ENCODE measurements at regions not wholly inside any gene's neighbourhood (a gene's known extent, or its start where the extent isn't known, plus 50 kb on each side); places are given as distances from the start of the nearest gene placed in this dataset.
"Not testable (repeated sequence)": the region's sequence is repeated elsewhere in the genome, so short reads cannot be mapped to it uniquely, and the experiment has no call there.

- H4K20me1 ChIP-seq (ENCODE audit: control insufficient read depth, insufficient read depth); H3K9ac ChIP-seq (ENCODE audit: control insufficient read depth, insufficient read depth, low read length); H3K27ac ChIP-seq (ENCODE audit: control insufficient read depth, insufficient read depth); DNase-seq (ENCODE audit: low read depth, low spot score); H3K4me3 ChIP-seq; H2AFZ ChIP-seq (ENCODE audit: control insufficient read depth, low read depth, low read length); RAD21 ChIA-PET (ENCODE audit: unreplicated experiment); CTCF ChIA-PET; H3K79me2 ChIP-seq (ENCODE audit: control insufficient read depth, insufficient read depth, low read length); H3K27me3 ChIP-seq (replicated peaks in 1 of 2; ENCODE audit: control insufficient read depth in 2 of 2, insufficient read depth in 2 of 2, low read length in 1 of 2); ATAC-seq; H3K36me3 ChIP-seq (ENCODE audit: control insufficient read depth in 2 of 2, insufficient read depth in 2 of 2, low read length in 1 of 2); H3K9me3 ChIP-seq (replicated peaks; ENCODE audit: control insufficient read depth, insufficient read depth, low read length); BruUV-seq (replicated peaks); FAIRE-seq; POLR2A ChIA-PET; H3K4me1 ChIP-seq (ENCODE audit: control insufficient read depth, insufficient read depth, low read length); H3K4me2 ChIP-seq (ENCODE audit: control insufficient read depth, insufficient read depth); intact Hi-C loops (cut with micrococcal nuclease; ENCODE audit: unreplicated experiment): not testable (repeated sequence)
- 0% methylated on average over 2 of the region's 2 CpGs for WGBS (ENCODE audit: insufficient coverage, insufficient replicate concordance, low lambda C conversion rate, missing lambda C conversion rate)
- SMC1A ChIA-PET (ENCODE audit: uncharacterized antibody, unreplicated experiment), result interaction anchor here (1.2 kb wide), 1 partner anchor 57 kb away, joined by 3 read pairs; no protein-coding TSS in a partner anchor
- in situ Hi-C loops (cut with MboI), result loop anchor here (10.0 kb wide), 1 partner anchor 87 kb away; no protein-coding TSS in a partner anchor
These were observed 109.1 kb upstream of the ZNF195 start for GRCh38 chr11:3488003-3488402.

GRCh38 chr11:3485737-3486136, 106.8 kb upstream of the ZNF195 start:
- FAIRE-seq; intact Hi-C loops (cut with micrococcal nuclease; ENCODE audit: unreplicated experiment); DNase-seq (ENCODE audit: low read depth, low spot score); ATAC-seq; H3K4me3 ChIP-seq; H3K27ac ChIP-seq (ENCODE audit: control insufficient read depth, insufficient read depth); H3K79me2 ChIP-seq (ENCODE audit: control insufficient read depth, insufficient read depth, low read length); H4K20me1 ChIP-seq (ENCODE audit: control insufficient read depth, insufficient read depth); CTCF ChIA-PET; H3K9me3 ChIP-seq (replicated peaks; ENCODE audit: control insufficient read depth, insufficient read depth, low read length); SMC1A ChIA-PET (ENCODE audit: uncharacterized antibody, unreplicated experiment); BruUV-seq (replicated peaks); RAD21 ChIA-PET (ENCODE audit: unreplicated experiment); H3K27me3 ChIP-seq (replicated peaks in 1 of 2; ENCODE audit: control insufficient read depth in 2 of 2, insufficient read depth in 2 of 2, low read length in 1 of 2); H3K9ac ChIP-seq (ENCODE audit: control insufficient read depth, insufficient read depth, low read length); H3K4me1 ChIP-seq (ENCODE audit: control insufficient read depth, insufficient read depth, low read length); POLR2A ChIA-PET; H2AFZ ChIP-seq (ENCODE audit: control insufficient read depth, low read depth, low read length); H3K4me2 ChIP-seq (ENCODE audit: control insufficient read depth, insufficient read depth); H3K36me3 ChIP-seq (ENCODE audit: control insufficient read depth in 2 of 2, insufficient read depth in 2 of 2, low read length in 1 of 2): not testable (repeated sequence)
- in situ Hi-C loops (cut with MboI), result loop anchor here (10.0 kb wide), 1 partner anchor 89 kb away; no protein-coding TSS in a partner anchor
- 50% methylated on average over 10 of the region's 10 CpGs for WGBS (ENCODE audit: insufficient coverage, insufficient replicate concordance, low lambda C conversion rate, missing lambda C conversion rate)
